22Rv1 (cell line): ENCODE measurements at regions not wholly inside any gene's neighbourhood (a gene's known extent, or its start where the extent isn't known, plus 50 kb on each side); places are given as distances from the start of the nearest gene placed in this dataset.

Experiments used
- ZFX ChIP-seq: fragments of 450-650 bp; IDR thresholded peaks from 2 replicates; pipeline ENCODE4 v1.6.1; 2017; ENCODE audit warnings: antibody characterized with exemption, borderline replicate concordance
- TF ChIP-seq, protein P1 (sequence below): fragments of 450-650 bp; IDR thresholded peaks from 2 replicates; pipeline ENCODE4 v1.5.1; 2017; ENCODE audit warnings: mild to moderate bottlenecking

DNA sequence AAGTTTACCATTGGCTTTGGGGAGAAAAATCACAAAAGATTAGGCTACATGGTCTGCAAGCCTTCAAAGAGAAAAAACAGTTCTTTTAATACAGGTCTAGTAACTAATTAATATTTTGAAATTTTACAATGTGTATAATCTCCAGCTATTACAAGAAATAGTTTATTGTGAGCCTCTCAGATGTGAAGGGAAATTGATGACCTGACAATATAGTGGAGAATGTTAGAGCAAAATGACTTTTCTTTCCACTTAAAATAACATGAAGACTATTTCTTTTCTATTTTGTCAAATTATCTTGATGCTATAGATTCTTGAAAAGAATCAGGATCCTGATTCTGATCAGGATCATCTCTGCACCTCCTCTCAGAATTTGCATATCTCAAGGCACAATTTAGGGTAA, 362.3 kb downstream of the PMP22 start:
- TF ChIP-seq, protein P1, sequence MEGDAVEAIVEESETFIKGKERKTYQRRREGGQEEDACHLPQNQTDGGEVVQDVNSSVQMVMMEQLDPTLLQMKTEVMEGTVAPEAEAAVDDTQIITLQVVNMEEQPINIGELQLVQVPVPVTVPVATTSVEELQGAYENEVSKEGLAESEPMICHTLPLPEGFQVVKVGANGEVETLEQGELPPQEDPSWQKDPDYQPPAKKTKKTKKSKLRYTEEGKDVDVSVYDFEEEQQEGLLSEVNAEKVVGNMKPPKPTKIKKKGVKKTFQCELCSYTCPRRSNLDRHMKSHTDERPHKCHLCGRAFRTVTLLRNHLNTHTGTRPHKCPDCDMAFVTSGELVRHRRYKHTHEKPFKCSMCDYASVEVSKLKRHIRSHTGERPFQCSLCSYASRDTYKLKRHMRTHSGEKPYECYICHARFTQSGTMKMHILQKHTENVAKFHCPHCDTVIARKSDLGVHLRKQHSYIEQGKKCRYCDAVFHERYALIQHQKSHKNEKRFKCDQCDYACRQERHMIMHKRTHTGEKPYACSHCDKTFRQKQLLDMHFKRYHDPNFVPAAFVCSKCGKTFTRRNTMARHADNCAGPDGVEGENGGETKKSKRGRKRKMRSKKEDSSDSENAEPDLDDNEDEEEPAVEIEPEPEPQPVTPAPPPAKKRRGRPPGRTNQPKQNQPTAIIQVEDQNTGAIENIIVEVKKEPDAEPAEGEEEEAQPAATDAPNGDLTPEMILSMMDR: no peak
- TF ChIP-seq ZFX: no peak
